Mammary epithelial cell (primary cell): ENCODE measurements at regions not wholly inside any gene's neighbourhood (a gene's known extent, or its start where the extent isn't known, plus 50 kb on each side); places are given as distances from the start of the nearest gene placed in this dataset.
"Not testable (repeated sequence)": the region's sequence is repeated elsewhere in the genome, so short reads cannot be mapped to it uniquely, and the experiment has no call there.

Source experiments
- CTCF ChIP-seq, 2 donors: IDR thresholded peaks in 1 of 2; conservative IDR thresholded peaks in 1 of 2; 2 replicates each; pipeline ENCODE4 v1.5.1; 2011 to 2012; ENCODE audit warnings: inconsistent platforms in 2 of 2, low read length in 2 of 2, mild to moderate bottlenecking in 2 of 2, control low read depth in 1 of 2, low read depth in 1 of 2; ENCODE audit not compliant: insufficient read depth in 1 of 2; ENCODE audit errors: extremely low read depth in 1 of 2
- EZH2 ChIP-seq: IDR thresholded peaks from 2 replicates; pipeline ENCODE4 v1.6.1; 2012; ENCODE audit warnings: low read length, inconsistent platforms, borderline replicate concordance

- not testable (repeated sequence) for TF ChIP-seq CTCF (conservative IDR thresholded peaks at IDR 0.05 in 1 of 2, IDR thresholded peaks at IDR 0.05 in 1 of 2; ENCODE audit: extremely low read depth in 1 of 2, insufficient read depth in 1 of 2, low read depth in 1 of 2, low read length in 2 of 2); EZH2
These were observed 62.5 kb upstream of the MOCS2 start for GRCh38 chr5:53172073-53172472.
